HG03280 (cell line): ENCODE measurements at regions not wholly inside any gene's neighbourhood (a gene's known extent, or its start where the extent isn't known, plus 50 kb on each side); places are given as distances from the start of the nearest gene placed in this dataset.

Experiments
- ATAC-seq: cut with Tn5 transposase; IDR thresholded peaks from one replicate; pipeline ENCODE4 v1.9.1; 2021; ENCODE audit warnings: mild to moderate bottlenecking, moderate library complexity; ENCODE audit not compliant: unreplicated experiment

DNA sequence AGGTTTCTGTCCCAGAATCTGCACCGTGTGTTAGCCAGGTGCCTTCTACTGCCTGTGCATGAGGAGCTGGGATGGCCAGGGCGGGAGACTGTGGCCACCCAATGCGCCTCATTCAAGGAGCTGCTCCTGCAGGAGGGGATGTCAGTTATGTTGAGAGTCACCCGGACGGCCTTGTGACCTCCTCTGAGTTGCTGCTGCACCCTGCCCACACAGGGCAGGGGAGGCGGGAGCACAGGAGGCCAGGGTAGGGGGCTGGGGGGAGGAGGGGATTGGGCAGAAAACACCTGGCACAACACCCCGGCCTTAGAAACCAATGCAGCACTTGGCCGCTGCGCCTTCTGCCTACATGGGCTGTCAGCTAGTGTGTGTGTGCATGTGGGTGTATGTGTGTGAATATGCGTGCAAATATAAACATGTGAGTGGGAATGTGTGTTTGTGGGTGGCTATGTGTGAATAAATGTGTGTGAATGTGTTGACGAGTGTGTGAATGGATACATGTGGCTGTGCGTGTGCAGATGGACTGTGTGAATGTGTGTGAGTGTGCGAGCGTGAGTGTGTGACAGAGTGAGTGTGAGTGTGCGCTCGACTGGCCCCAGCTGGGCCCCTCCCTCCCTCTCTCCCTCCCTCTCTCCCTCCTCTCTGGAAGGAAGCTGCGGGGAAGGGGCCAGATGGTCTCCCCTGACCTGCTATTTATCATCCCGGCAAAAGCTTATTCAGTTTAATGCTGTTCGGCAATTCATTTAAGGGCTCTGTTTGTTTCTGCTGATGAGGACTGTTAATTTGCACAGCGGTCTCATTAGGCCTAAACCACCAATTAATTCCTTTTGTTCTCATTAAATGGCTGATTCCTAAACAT is 106.9 kb downstream of the TLE3 start:
- no peak for ATAC-seq

- ATAC-seq, result no peak
These were observed 106.2 kb downstream of the TLE3 start for GRCh38 chr15:69991551-69991980.

- no peak for ATAC-seq
These were observed 105.4 kb downstream of the TLE3 start for GRCh38 chr15:69992348-69992747.

DNA sequence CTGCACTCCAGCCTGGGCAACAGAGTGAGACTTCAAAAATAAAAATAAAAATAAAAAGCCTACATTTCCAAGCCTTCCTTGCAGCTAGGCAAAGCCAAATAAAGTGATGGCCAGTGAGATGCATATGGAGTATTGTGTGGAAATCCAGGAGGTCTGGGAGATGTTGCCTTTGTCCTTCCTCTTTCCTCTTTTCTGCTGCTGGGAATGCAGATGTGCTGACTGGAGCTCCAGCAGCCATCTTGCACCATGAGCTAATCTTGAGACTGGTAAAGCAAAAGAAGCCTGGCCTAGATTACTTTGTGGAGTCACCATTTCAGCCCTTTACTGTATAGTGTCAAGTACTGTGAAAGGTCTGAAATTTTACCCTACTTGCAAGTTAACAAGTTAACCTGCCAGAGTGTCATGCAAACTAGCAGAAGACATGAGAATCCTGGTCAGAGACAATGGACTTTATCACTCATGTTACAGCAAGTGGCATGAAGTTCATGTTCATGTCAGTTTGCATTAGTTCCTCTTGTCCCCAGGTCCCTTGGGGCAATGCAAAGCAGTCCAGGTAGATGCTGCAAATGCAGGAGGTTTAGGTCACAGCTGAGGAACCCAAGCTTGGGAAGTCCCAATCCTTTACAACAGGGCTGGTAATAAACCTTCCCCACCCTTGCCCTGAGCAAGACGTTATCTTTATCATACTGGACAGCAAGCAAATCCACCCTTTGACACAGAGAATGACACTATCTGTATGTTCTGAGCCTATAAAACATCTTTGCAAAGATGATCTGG is 103.1 kb downstream of the TLE3 start:
- no peak for ATAC-seq

DNA sequence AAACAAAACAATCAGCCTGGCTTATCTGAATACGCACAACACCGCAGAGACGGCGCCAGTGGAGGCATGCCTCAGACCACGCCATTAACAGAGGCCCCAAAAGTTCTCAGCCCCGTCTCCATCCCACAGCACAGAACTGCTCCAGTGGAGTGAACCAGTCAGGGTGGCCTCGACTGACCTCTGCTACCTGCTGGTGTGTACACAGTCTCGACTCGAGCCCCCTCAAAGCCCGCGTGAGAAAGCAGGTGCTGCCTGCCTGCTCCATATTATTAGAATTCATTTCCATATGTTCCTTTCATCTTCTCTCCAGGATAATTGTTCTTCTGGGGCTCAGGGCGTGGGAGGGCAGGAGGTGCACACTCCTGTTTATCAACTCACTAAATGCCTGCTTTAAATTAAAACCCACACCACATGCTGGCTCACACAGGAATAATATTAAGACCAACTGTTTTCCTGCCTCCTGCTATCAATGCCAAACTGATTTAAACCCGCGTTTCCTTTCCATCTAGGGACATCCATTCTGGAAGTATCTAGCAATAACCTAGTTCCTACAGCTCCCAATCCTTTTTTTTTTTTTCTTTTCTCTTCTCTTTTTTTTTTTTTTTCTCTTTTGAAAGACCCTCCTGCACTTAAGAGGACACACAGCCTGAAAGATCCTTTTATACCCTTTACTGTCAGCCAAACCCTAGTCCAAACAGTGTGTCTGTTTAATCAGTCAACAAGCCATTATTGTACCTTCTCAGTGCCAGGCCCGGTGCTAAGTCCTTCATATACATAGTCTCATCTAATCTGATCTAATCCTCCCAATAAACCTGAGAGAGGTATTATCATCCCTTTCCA is 101.2 kb downstream of the TLE3 start:
- ATAC-seq, result no peak

GRCh38 chr15:69997161-69997485 is 100.6 kb downstream of the TLE3 start:
- ATAC-seq, result no peak
